ENCODE measurements at regions not wholly inside any gene's neighbourhood (a gene's known extent, or its start where the extent isn't known, plus 50 kb on each side); places are given as distances from the start of the nearest gene placed in this dataset.

DNA sequence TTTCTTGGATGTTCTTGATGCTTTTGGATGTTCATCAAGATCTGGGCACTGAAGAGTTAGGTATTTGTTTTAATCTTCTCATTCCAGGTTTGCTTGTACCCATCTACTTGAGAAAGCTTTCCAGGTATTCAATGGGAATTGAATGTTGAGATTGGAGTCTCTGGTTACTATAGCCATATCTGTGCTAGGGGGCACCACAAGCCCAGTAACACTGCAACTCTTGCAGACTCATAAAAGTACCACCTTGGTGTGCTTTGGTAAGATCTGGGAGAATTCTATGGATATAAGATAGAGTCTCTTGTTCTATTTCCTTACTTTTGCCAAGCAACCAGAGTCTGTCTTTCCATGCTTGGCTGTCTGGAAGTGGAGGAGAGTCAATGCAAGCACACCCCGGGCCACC lies 518.9 kb upstream of the VRK2 start:
- CTCF ChIA-PET, result no interaction called here

DNA sequence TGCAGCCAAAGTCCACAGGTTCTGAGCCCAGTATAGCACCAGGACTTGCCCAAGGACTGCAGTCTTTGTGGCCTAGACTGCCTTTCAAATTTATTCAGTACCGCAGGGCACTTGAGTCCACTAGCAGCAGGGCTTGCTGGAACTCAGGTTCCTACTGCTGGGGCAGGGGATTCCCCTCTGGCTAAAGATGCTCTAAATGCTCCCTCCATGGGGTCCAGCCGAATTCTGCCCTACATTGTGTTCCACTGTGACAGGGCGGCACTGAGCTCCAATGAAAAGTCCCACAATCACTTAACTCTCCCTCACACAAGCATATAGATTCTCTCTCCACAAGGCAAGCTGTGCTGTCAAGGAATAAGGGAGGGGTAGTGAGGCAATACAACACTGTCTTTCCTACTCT lies 518.1 kb upstream of the VRK2 start:
- ChIA-PET CTCF (no interaction called here), POLR2A (no interaction called here)
- Histone ChIP-seq H3K27ac (ENCODE audit: insufficient read depth, low read depth, low read length) (no peak overlapping the region), H3K9ac (replicated peaks; ENCODE audit: extremely low read depth, insufficient read depth, low read length) (no peak overlapping the region), H3K27me3 (ENCODE audit: control insufficient read depth in 2 of 2, insufficient read depth in 2 of 2, low read length in 2 of 2) (no peaks in the 10 kb centered on the region), H3K79me2 (ENCODE audit: control insufficient read depth, insufficient read depth, low read length) (no peaks in the 10 kb centered on the region), H3K4me2 (ENCODE audit: insufficient read depth, low read length) (no peak overlapping the region), H3K9me3 (replicated peaks; ENCODE audit: control insufficient read depth, insufficient read depth, low read length) (no peaks in the 10 kb centered on the region), H4K20me1 (replicated peaks; ENCODE audit: control insufficient read depth, extremely low read depth, insufficient read depth, low read length) (no peaks in the 10 kb centered on the region), H3K9me1 (replicated peaks; ENCODE audit: control insufficient read depth, extremely low read depth, insufficient read depth, low read length) (no peaks in the 10 kb centered on the region), H2AFZ (ENCODE audit: low read depth, low read length) (no peak overlapping the region), H3K4me3 (replicated peaks in 1 of 3; ENCODE audit: insufficient read depth in 1 of 3, low read depth in 1 of 3, low read length in 3 of 3) (no peak overlapping the region), H3K4me1 (ENCODE audit: control insufficient read depth, extremely low read depth, insufficient read depth, low read length) (no peaks in the 10 kb centered on the region), H3K36me3 (ENCODE audit: control insufficient read depth in 2 of 2, extremely low read depth in 1 of 2, insufficient read depth in 2 of 2, low read length in 2 of 2) (no peaks in the 10 kb centered on the region)
- dilution Hi-C loops (cut with MboI; ENCODE audit: extremely low pct_ligation_motif_present, low sequenced_read_pairs) (no loop called here), intact Hi-C loops (cut with micrococcal nuclease) (no loop called here)
- DNase-seq (ENCODE audit: low read depth, low spot score), result no peak
- TF ChIP-seq POLR2AphosphoS5 (IDR thresholded peaks at IDR 0.05; ENCODE audit: insufficient read depth, low read depth, low read length) (no peak), EZH2 (IDR thresholded peaks at IDR 0.05; ENCODE audit: borderline replicate concordance, low read depth, low read length, severe bottlenecking) (no peak), GATA2 (IDR thresholded peaks at IDR 0.05; ENCODE audit: insufficient read depth, insufficient read length, low read depth, low read length) (no peak), FOS (IDR thresholded peaks at IDR 0.05; ENCODE audit: borderline replicate concordance, insufficient read depth, low read length) (no peak), JUN (IDR thresholded peaks at IDR 0.05; ENCODE audit: borderline replicate concordance, insufficient read depth, insufficient read length, low read depth) (no peak)
- TF ChIP-seq, protein P1, sequence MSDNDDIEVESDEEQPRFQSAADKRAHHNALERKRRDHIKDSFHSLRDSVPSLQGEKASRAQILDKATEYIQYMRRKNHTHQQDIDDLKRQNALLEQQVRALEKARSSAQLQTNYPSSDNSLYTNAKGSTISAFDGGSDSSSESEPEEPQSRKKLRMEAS (IDR thresholded peaks at IDR 0.05; ENCODE audit: insufficient read depth, insufficient read length), result no peak
- FAIRE-seq, result no peak
- no TSS peak for BruUV-seq (replicated peaks)

More for the DNA sequence above, 518.9 kb upstream of the VRK2 start:
- Histone ChIP-seq H3K79me2 (ENCODE audit: control insufficient read depth, insufficient read depth, low read length) (no peaks in the 10 kb centered on the region), H3K4me3 (replicated peaks in 1 of 3; ENCODE audit: insufficient read depth in 1 of 3, low read depth in 1 of 3, low read length in 3 of 3) (no peak overlapping the region), H3K4me2 (ENCODE audit: insufficient read depth, low read length) (no peak overlapping the region), H3K36me3 (ENCODE audit: control insufficient read depth in 2 of 2, extremely low read depth in 1 of 2, insufficient read depth in 2 of 2, low read length in 2 of 2) (no peaks in the 10 kb centered on the region), H3K4me1 (ENCODE audit: control insufficient read depth, extremely low read depth, insufficient read depth, low read length) (no peaks in the 10 kb centered on the region), H4K20me1 (replicated peaks; ENCODE audit: control insufficient read depth, extremely low read depth, insufficient read depth, low read length) (no peaks in the 10 kb centered on the region), H3K27me3 (ENCODE audit: control insufficient read depth in 2 of 2, insufficient read depth in 2 of 2, low read length in 2 of 2) (no peaks in the 10 kb centered on the region), H2AFZ (ENCODE audit: low read depth, low read length) (no peak overlapping the region), H3K9me1 (replicated peaks; ENCODE audit: control insufficient read depth, extremely low read depth, insufficient read depth, low read length) (no peaks in the 10 kb centered on the region), H3K27ac (ENCODE audit: insufficient read depth, low read depth, low read length) (no peak overlapping the region), H3K9me3 (replicated peaks; ENCODE audit: control insufficient read depth, insufficient read depth, low read length) (no peaks in the 10 kb centered on the region), H3K9ac (replicated peaks; ENCODE audit: extremely low read depth, insufficient read depth, low read length) (no peak overlapping the region)
- POLR2A ChIA-PET, result no interaction called here
- DNase-seq (ENCODE audit: low read depth, low spot score), result no peak
- intact Hi-C loops (cut with micrococcal nuclease) (no loop called here), dilution Hi-C loops (cut with MboI; ENCODE audit: extremely low pct_ligation_motif_present, low sequenced_read_pairs) (no loop called here)
- no peak for FAIRE-seq
- no TSS peak for BruUV-seq (replicated peaks)
- TF ChIP-seq MYC (IDR thresholded peaks at IDR 0.05; ENCODE audit: low read depth, low read length) (no peak), JUN (IDR thresholded peaks at IDR 0.05; ENCODE audit: borderline replicate concordance, insufficient read depth, insufficient read length, low read depth) (no peak), FOS (IDR thresholded peaks at IDR 0.05; ENCODE audit: borderline replicate concordance, insufficient read depth, low read length) (no peak)
- TF ChIP-seq, protein P2, sequence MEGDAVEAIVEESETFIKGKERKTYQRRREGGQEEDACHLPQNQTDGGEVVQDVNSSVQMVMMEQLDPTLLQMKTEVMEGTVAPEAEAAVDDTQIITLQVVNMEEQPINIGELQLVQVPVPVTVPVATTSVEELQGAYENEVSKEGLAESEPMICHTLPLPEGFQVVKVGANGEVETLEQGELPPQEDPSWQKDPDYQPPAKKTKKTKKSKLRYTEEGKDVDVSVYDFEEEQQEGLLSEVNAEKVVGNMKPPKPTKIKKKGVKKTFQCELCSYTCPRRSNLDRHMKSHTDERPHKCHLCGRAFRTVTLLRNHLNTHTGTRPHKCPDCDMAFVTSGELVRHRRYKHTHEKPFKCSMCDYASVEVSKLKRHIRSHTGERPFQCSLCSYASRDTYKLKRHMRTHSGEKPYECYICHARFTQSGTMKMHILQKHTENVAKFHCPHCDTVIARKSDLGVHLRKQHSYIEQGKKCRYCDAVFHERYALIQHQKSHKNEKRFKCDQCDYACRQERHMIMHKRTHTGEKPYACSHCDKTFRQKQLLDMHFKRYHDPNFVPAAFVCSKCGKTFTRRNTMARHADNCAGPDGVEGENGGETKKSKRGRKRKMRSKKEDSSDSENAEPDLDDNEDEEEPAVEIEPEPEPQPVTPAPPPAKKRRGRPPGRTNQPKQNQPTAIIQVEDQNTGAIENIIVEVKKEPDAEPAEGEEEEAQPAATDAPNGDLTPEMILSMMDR (IDR thresholded peaks at IDR 0.05; ENCODE audit: extremely low read depth in 1 of 2, insufficient read depth in 1 of 2, low read depth in 1 of 2, low read length in 2 of 2), result no peak

Data from endothelial cell of umbilical vein (primary cell).